ENCODE measurements at regions not wholly inside any gene's neighbourhood (a gene's known extent, or its start where the extent isn't known, plus 50 kb on each side); places are given as distances from the start of the nearest gene placed in this dataset.

GRCh38 chr9:13590996-13591395 is 311.5 kb upstream of the MPDZ start:
- ChIA-PET CTCF (no interaction called here), POLR2A (no interaction called here)
- no peak for TF ChIP-seq CTCF (IDR thresholded peaks at IDR 0.05; ENCODE audit: insufficient read depth, low read length, missing control alignments)
- H3K4me3 ChIP-seq (ENCODE audit: low read depth, low read length): no peak overlapping the region
- no peak for DNase-seq (ENCODE audit: low read depth, low spot score)

- ChIA-PET POLR2A (no interaction called here), CTCF (no interaction called here)
Observed at GRCh38 chr9:13589034-13589737, 309.7 kb upstream of the MPDZ start.

DNA sequence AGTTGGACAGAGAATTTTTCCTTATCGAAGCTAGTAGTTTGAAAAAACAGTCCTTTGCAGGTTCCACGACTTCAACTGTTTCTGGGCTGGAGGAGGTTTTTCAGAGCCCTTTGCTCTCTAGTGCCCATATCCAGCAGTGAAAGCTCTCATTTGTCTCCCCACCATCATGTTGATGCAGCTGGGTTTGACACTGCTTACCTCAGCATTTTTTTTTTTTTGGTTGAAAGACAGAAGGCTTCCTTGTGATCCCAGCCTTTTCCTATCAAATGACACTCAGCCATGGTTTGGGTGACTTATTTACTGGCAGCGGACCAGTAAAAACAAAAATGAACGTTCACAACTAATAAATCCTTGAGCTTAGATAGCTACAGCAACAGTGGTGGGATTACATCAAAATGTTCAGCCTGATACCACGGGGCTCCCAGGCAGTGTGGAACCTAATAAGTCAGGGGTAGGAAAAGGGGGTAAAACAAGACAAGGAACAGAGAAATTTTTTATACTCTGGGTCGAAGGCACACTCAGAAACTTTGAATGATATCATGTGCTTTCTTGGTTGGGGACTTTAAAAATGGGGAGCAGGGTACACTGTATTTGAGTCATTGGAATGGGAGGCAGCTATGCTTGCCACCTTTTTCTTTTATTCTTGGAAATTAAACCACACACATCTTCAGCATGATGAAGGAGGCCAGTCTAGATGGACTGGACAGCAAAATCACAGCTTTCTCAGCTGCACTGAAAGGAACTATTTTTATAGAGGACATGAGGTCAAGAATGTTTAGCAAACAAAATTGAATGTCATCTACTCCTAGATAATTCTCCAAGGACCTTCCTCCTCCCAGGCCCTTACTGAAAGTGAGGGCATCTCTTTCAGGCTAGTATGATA is 308.9 kb upstream of the MPDZ start:
- TF ChIP-seq CTCF (IDR thresholded peaks at IDR 0.05; ENCODE audit: insufficient read depth, low read length, missing control alignments): no peak
- no peak for DNase-seq (ENCODE audit: low read depth, low spot score)
- H3K4me3 ChIP-seq (ENCODE audit: low read depth, low read length): no peak overlapping the region
- CTCF ChIA-PET: no interaction called here
- POLR2A ChIA-PET: no interaction called here

More at GRCh38 chr9:13589034-13589737, 309.7 kb upstream of the MPDZ start:
- no peak for DNase-seq (ENCODE audit: low read depth, low spot score)
- no peak overlapping the region for H3K4me3 ChIP-seq (ENCODE audit: low read depth, low read length)
- TF ChIP-seq CTCF (IDR thresholded peaks at IDR 0.05; ENCODE audit: insufficient read depth, low read length, missing control alignments): no peak

GRCh38 chr9:13587571-13587970 is 308.1 kb upstream of the MPDZ start:
- H3K4me3 ChIP-seq (ENCODE audit: low read depth, low read length): no peak overlapping the region
- ChIA-PET CTCF (no interaction called here), POLR2A (no interaction called here)
- no peak for TF ChIP-seq CTCF (IDR thresholded peaks at IDR 0.05; ENCODE audit: insufficient read depth, low read length, missing control alignments)
- no peak for DNase-seq (ENCODE audit: low read depth, low spot score)

DNA sequence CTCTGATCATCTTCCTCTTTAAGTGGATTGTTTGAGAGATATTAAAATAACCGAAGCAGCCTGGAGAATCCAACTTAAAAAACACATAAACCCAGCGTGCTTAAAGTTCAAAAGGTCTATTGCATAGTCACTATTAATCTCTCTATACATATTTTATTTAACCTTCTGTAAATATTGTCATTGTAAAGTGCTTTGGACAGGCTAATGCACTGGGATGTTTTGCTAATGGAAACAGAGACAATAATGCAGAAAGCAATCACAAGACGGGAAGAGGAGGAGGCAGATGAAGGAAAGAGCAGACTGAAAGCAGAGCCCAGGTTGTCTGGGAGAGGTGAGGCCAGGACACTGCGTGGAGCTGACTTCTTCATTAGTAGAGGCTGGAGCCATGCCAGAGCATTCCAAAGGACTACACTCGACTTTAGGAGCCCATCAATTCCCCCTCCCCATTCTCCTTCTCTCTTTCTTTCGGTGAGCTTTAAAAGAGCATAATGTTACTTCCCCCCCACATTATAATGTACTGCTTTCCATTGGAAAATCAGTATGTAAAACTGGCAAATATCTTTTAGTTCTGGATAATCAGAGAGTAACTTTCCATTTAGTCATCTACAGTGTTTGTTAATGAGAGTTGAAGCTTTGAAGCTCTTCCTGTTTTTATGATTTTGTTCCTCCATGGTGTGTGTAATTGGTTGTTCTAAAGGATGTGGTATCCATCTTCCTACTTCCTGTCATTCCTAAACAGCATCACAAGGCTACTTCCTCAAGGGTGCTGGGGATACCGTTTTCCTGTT is 307.3 kb upstream of the MPDZ start:
- CTCF ChIA-PET: no interaction called here
- TF ChIP-seq CTCF (IDR thresholded peaks at IDR 0.05; ENCODE audit: insufficient read depth, low read length, missing control alignments): no peak
- no peak overlapping the region for H3K4me3 ChIP-seq (ENCODE audit: low read depth, low read length)
- no peak for DNase-seq (ENCODE audit: low read depth, low spot score)
- POLR2A ChIA-PET: no interaction called here

DNA sequence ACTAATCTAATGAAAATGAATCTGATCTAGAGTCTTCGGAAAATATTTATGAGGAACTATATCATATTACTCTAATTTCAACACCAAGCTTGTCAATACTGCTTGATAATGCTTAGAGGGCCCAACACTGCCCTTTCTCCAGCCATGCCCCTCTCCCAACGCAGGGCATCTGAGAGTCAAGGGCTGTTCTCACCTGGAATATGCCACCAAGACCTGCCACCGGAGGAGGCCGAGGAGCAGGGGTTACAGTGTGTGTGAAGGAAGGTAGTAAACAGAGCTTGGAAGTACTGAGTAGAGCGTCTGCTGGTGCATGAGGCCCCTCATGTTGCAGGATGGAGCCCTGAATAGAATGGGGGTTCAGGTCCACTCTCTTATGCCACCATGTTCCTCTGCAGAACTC is 301.3 kb upstream of the MPDZ start:
- H3K4me3 ChIP-seq (ENCODE audit: low read depth, low read length): no peak overlapping the region
- POLR2A ChIA-PET: no interaction called here
- CTCF ChIA-PET: no interaction called here
- no peak for TF ChIP-seq CTCF (IDR thresholded peaks at IDR 0.05; ENCODE audit: insufficient read depth, low read length, missing control alignments)
- DNase-seq (ENCODE audit: low read depth, low spot score): no peak

All from AG04449 (cell line).